Peyer's patch (tissue), 4 donors: ENCODE measurements at regions not wholly inside any gene's neighbourhood (a gene's known extent, or its start where the extent isn't known, plus 50 kb on each side); places are given as distances from the start of the nearest gene placed in this dataset.

ENCODE experiments used
- POLR2A ChIP-seq, 2 donors: fragments of 450-650 bp; IDR thresholded peaks; one replicate each; pipeline ENCODE4 v1.5.1; 2017; ENCODE audit warnings: antibody characterized with exemption in 2 of 2, mild to moderate bottlenecking in 2 of 2, moderate library complexity in 2 of 2
- TF ChIP-seq, protein P1 (sequence below), 6 experiments: fragments of 450-650 bp in 4 of 6; fragments of 200-600 bp in 2 of 6; sonication (generic) in 1 of 6; IDR thresholded peaks; one replicate each; pipeline ENCODE4 v1.5.1; 2017 to 2019; ENCODE audit warnings: antibody characterized with exemption in 6 of 6, mild to moderate bottlenecking in 3 of 6, moderate library complexity in 1 of 6

DNA sequence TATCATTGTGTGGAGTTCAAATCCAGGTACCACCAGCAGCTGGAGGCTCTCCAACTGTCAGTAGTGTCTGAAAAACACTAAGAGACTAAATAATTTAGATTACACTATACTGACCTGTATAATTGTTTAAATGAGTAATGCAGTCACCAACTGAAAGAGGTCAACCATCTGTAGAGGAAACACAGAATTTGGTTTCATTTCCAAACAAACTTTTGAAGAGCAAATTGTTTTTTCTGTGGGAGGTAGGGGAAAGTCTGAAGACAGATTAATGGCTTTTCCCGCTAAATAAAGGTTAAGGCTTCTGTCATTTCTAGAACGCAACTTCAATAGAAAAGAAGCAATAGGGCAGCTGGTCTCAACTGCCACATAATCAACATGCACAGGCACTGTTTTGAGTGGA, 462.6 kb downstream of the PRKD1 start:
- TF ChIP-seq, protein P1, sequence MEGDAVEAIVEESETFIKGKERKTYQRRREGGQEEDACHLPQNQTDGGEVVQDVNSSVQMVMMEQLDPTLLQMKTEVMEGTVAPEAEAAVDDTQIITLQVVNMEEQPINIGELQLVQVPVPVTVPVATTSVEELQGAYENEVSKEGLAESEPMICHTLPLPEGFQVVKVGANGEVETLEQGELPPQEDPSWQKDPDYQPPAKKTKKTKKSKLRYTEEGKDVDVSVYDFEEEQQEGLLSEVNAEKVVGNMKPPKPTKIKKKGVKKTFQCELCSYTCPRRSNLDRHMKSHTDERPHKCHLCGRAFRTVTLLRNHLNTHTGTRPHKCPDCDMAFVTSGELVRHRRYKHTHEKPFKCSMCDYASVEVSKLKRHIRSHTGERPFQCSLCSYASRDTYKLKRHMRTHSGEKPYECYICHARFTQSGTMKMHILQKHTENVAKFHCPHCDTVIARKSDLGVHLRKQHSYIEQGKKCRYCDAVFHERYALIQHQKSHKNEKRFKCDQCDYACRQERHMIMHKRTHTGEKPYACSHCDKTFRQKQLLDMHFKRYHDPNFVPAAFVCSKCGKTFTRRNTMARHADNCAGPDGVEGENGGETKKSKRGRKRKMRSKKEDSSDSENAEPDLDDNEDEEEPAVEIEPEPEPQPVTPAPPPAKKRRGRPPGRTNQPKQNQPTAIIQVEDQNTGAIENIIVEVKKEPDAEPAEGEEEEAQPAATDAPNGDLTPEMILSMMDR (IDR thresholded peaks at IDR 0.05), result no peak
- TF ChIP-seq POLR2A (IDR thresholded peaks at IDR 0.05), result no peak
